ENCODE measurements at regions not wholly inside any gene's neighbourhood (a gene's known extent, or its start where the extent isn't known, plus 50 kb on each side); places are given as distances from the start of the nearest gene placed in this dataset.
"Not testable (repeated sequence)": the region's sequence is repeated elsewhere in the genome, so short reads cannot be mapped to it uniquely, and the experiment has no call there.

- TF ChIP-seq CTCF (conservative IDR thresholded peaks at IDR 0.05) = no peak
- no peaks in the 10 kb centered on the region for H4K20me1 ChIP-seq (ENCODE audit: control insufficient read depth, insufficient read depth, insufficient read length)
- H3K18ac ChIP-seq (ENCODE audit: insufficient read length, low read depth, low read length) = no peak overlapping the region
- H3K27me3 Mint-ChIP-seq (ENCODE audit: low read depth) = no peaks in the 10 kb centered on the region
- H3K4me1 Mint-ChIP-seq = no peaks in the 10 kb centered on the region
- peaks cover 8 to 13% (median 8%) of the 10 kb centered on the region in 3 experiments; a peak in 6 of 7 replicates for H3K36me3 Mint-ChIP-seq (ENCODE audit: insufficient read depth in 1 of 3, low read depth in 3 of 3)
- H3T11ph ChIP-seq (ENCODE audit: low read length) = no peak overlapping the region
- H3K79me2 ChIP-seq (ENCODE audit: insufficient read depth, low read length) = no peaks in the 10 kb centered on the region
- no CpG with 5 or more reads among the region's 10 CpGs for WGBS (ENCODE audit: extremely low coverage, insufficient read length, low lambda C conversion rate)
- peaks cover 2% of the 10 kb centered on the region for H3K23me2 ChIP-seq (ENCODE audit: insufficient read length, low read depth, low read length, poor library complexity, severe bottlenecking)
- no peak overlapping the region for H3K4me2 ChIP-seq (ENCODE audit: insufficient read depth, insufficient read length, low read length)
- H2AK5ac ChIP-seq (ENCODE audit: insufficient read length, low read length) = no peak overlapping the region
- H3K9me3 Mint-ChIP-seq = peaks cover 9 to 10% of the 10 kb centered on the region in 2 experiments
- no peak overlapping the region for H4K8ac ChIP-seq (replicated peaks; ENCODE audit: insufficient read length, low read depth, low read length)
- H3K4me3 Mint-ChIP-seq = no peak overlapping the region
- no peak overlapping the region for H3K23ac ChIP-seq (ENCODE audit: insufficient read length, low read depth, low read length)
- H3K9ac ChIP-seq (ENCODE audit: extremely low read depth, insufficient read length, low read length) = no peak overlapping the region
- H3K9me3 ChIP-seq (ENCODE audit: control insufficient read depth, low read depth, low read length) = no peaks in the 10 kb centered on the region
- H2AFZ ChIP-seq (ENCODE audit: low read length) = no peak overlapping the region
- H2BK5ac ChIP-seq (ENCODE audit: insufficient read length, low read length) = no peak overlapping the region
- no peak overlapping the region for H4K5ac ChIP-seq (ENCODE audit: insufficient read length, low read depth, low read length)
- H3K14ac ChIP-seq (ENCODE audit: insufficient read depth, low read length) = no peak overlapping the region
- no peak overlapping the region for H3K4ac ChIP-seq (ENCODE audit: low read depth, low read length)
- no peak overlapping the region for H2BK15ac ChIP-seq (ENCODE audit: low read depth, low read length)
- no peak overlapping the region for H2BK12ac ChIP-seq (ENCODE audit: insufficient read length, low read depth, low read length)
- no peaks in the 10 kb centered on the region for H3K27me3 ChIP-seq (ENCODE audit: insufficient read depth, low read length)
- H2BK120ac ChIP-seq (ENCODE audit: low read depth, low read length, poor library complexity, severe bottlenecking) = no peak overlapping the region
- no peak for DNase-seq
- no peaks in the 10 kb centered on the region for H3K79me1 ChIP-seq (ENCODE audit: insufficient read depth, low read depth, low read length, poor library complexity, severe bottlenecking)
- no peak overlapping the region for H3K27ac ChIP-seq (ENCODE audit: insufficient read length, low read depth, low read length)
- H3K4me1 ChIP-seq (ENCODE audit: insufficient read depth, low read length) = no peaks in the 10 kb centered on the region
- H3K56ac ChIP-seq (ENCODE audit: insufficient read length, low read depth, low read length) = no peak overlapping the region
- no peak overlapping the region for H4K91ac ChIP-seq (ENCODE audit: insufficient read length, low read depth, low read length)
- no peak overlapping the region for H2BK20ac ChIP-seq (ENCODE audit: low read depth, low read length, poor library complexity, severe bottlenecking)
- H3K27ac Mint-ChIP-seq = no peak overlapping the region
Observed at GRCh38 chr6:14478381-14479225, 361.0 kb downstream of the CD83 start.

GRCh38 chr6:14481946-14482345 lies 364.4 kb downstream of the CD83 start:
- H4K20me1 ChIP-seq (ENCODE audit: control insufficient read depth, insufficient read depth, insufficient read length); H3K56ac ChIP-seq (ENCODE audit: insufficient read length, low read depth, low read length); H4K5ac ChIP-seq (ENCODE audit: insufficient read length, low read depth, low read length); H3K9me3 ChIP-seq (ENCODE audit: control insufficient read depth, low read depth, low read length); H3K4me2 ChIP-seq (ENCODE audit: insufficient read depth, insufficient read length, low read length); H3K4me1 Mint-ChIP-seq; H3K79me2 ChIP-seq (ENCODE audit: insufficient read depth, low read length); H4K8ac ChIP-seq (replicated peaks; ENCODE audit: insufficient read length, low read depth, low read length); DNase-seq; H3K23ac ChIP-seq (ENCODE audit: insufficient read length, low read depth, low read length); H2BK120ac ChIP-seq (ENCODE audit: low read depth, low read length, poor library complexity, severe bottlenecking); H2BK15ac ChIP-seq (ENCODE audit: low read depth, low read length); H3K18ac ChIP-seq (ENCODE audit: insufficient read length, low read depth, low read length); H3K27me3 Mint-ChIP-seq (ENCODE audit: low read depth); H3K4ac ChIP-seq (ENCODE audit: low read depth, low read length); H3K79me1 ChIP-seq (ENCODE audit: insufficient read depth, low read depth, low read length, poor library complexity, severe bottlenecking); H2BK12ac ChIP-seq (ENCODE audit: insufficient read length, low read depth, low read length); H2AK5ac ChIP-seq (ENCODE audit: insufficient read length, low read length); H2BK5ac ChIP-seq (ENCODE audit: insufficient read length, low read length); H3K4me1 ChIP-seq (ENCODE audit: insufficient read depth, low read length); H2BK20ac ChIP-seq (ENCODE audit: low read depth, low read length, poor library complexity, severe bottlenecking); H3K27me3 ChIP-seq (ENCODE audit: insufficient read depth, low read length); H3K4me3 Mint-ChIP-seq; H3K27ac ChIP-seq (ENCODE audit: insufficient read length, low read depth, low read length); H3K9ac ChIP-seq (ENCODE audit: extremely low read depth, insufficient read length, low read length); H3K14ac ChIP-seq (ENCODE audit: insufficient read depth, low read length); H2AFZ ChIP-seq (ENCODE audit: low read length); H3T11ph ChIP-seq (ENCODE audit: low read length); H3K27ac Mint-ChIP-seq; H3K23me2 ChIP-seq (ENCODE audit: insufficient read length, low read depth, low read length, poor library complexity, severe bottlenecking); H4K91ac ChIP-seq (ENCODE audit: insufficient read length, low read depth, low read length): not testable (repeated sequence)
- H3K9me3 Mint-ChIP-seq = peaks cover 16 to 19% of the 10 kb centered on the region in 2 experiments
- H3K36me3 Mint-ChIP-seq (ENCODE audit: insufficient read depth in 1 of 3, low read depth in 3 of 3) = peaks cover 8 to 17% (median 13%) of the 10 kb centered on the region in 3 experiments; a peak in 6 of 7 replicates
- no CpG with 5 or more reads among the region's 1 CpG for WGBS (ENCODE audit: extremely low coverage, insufficient read length, low lambda C conversion rate)
